NB4 (cell line): ENCODE measurements at regions not wholly inside any gene's neighbourhood (a gene's known extent, or its start where the extent isn't known, plus 50 kb on each side); places are given as distances from the start of the nearest gene placed in this dataset.

Experiments used
- CTCF ChIP-seq: IDR thresholded peaks from one replicate; pipeline ENCODE4 v1.5.1; 2012; ENCODE audit warnings: low read depth, low read length
- POLR2A ChIP-seq: IDR thresholded peaks from 2 replicates; pipeline ENCODE4 v1.6.1; 2011; ENCODE audit warnings: mild to moderate bottlenecking; ENCODE audit not compliant: insufficient read length; ENCODE audit errors: extremely low read depth

DNA sequence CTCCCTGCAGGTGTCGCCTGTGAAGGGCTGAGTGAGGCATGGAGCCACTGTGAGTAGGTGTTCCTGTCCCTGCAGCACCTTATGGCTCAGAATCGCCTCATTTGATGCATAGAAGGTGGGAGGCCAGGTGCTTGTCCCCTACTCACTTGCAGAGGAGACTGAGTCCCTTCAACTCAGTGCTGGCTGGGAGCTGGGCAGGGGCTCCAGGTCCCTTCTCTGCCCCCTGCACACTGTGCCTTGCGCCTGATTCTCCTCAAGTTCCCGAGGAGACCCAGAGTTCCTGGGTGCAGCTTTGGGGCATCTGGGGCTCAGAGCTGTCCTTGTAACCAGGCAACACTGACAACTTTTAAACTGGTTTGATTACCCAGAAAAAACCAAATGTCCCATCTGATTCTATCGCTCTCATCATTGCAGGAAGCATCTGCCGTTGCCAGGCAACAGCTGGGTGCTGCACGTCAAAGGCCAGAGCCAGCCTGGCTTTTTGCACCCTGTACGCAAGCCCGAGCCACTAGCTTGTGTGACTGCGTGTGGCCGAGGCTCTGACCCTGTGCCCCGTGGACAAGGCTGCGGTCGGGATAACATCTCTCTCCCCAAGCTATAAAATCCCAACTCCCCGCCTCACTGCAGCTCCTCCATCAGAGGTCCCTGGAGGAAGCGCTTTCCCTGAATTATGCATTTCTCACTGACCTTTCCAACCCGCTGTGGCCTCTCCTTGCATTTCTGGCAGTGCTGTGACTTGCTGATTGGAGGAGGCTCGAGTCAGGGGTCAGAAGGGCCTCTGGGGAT, 130.8 kb upstream of the HDAC4 start:
- no peak for TF ChIP-seq CTCF
- TF ChIP-seq POLR2A = no peak
